NT2/D1 (cell line): ENCODE measurements at regions not wholly inside any gene's neighbourhood (a gene's known extent, or its start where the extent isn't known, plus 50 kb on each side); places are given as distances from the start of the nearest gene placed in this dataset.

Experiments used
- DNase-seq: peaks from one replicate; pipeline ENCODE4 v3.0.0-alpha.2; 2011; ENCODE audit warnings: low read depth, low spot score
- H3K27me3 ChIP-seq: 2 replicates; pipeline ENCODE4 v1.6.0; 2011; ENCODE audit warnings: mild to moderate bottlenecking; ENCODE audit not compliant: insufficient read length, insufficient read depth
- H3K36me3 ChIP-seq: 2 replicates; pipeline ENCODE4 v1.6.1; 2011; ENCODE audit warnings: mild to moderate bottlenecking, low read length, mixed read lengths; ENCODE audit not compliant: insufficient read depth, insufficient read length
- H3K4me1 ChIP-seq: 2 replicates; pipeline ENCODE4 v1.5.1; 2011; ENCODE audit not compliant: insufficient read depth, insufficient read length
- H3K4me3 ChIP-seq: 2 replicates; pipeline ENCODE4 v1.5.1; 2011; ENCODE audit warnings: low read depth; ENCODE audit not compliant: insufficient read length
- H3K9ac ChIP-seq: 2 replicates; pipeline ENCODE4 v1.6.0; 2011; ENCODE audit warnings: low read depth; ENCODE audit not compliant: insufficient read length
- H3K9me3 ChIP-seq: 2 replicates; pipeline ENCODE4 v1.5.1; 2011; ENCODE audit warnings: mild to moderate bottlenecking, low read length; ENCODE audit not compliant: insufficient read depth
- SUZ12 ChIP-seq: IDR thresholded peaks from 2 replicates; pipeline ENCODE4 v1.6.1; 2011; ENCODE audit not compliant: insufficient read length, insufficient read depth; ENCODE audit errors: extremely low read depth
- YY1 ChIP-seq: IDR thresholded peaks from 2 replicates; pipeline ENCODE4 v1.6.1; 2011; ENCODE audit not compliant: insufficient read length, insufficient read depth
- ZNF274 ChIP-seq: IDR thresholded peaks from 2 replicates; pipeline ENCODE4 v1.6.1; 2011; ENCODE audit warnings: mild to moderate bottlenecking, low read depth, low read length

DNA sequence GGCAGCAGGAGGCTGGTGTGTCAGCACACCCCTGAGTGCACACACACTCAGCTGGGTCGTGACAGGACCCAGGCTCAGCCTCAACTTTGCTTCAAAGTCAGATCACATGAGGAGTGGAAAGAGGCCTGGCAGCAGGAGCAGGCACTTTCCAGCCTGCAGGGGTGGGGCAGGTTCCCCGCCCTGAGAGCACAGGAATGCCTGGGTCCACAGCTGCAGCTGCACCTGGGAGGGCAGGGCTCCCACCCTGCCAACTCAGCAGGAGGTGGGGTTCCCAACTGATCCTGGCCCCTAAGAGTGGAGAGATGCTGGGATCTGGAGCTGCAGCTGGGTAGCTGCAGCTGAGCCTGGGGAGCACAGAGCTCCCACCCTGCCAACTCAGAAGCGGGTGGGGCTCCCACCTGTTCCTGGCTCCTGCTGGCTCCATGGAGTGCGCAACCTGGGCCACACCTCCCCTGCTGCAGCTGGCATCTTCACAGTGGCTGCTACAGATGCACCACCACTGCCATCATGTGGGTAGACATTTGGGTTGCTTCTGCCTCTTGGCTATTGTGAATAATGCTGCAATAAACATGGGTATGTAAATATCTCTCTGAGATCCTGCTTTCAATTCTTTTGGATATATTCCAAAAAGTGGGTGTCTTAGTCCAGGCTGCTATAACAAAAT, 415.4 kb downstream of the TTLL7 start:
- Histone ChIP-seq H3K36me3 (no peaks in the 10 kb centered on the region), H3K4me1 (no peaks in the 10 kb centered on the region), H3K27me3 (no peaks in the 10 kb centered on the region), H3K9me3 (peaks cover 26% of the 10 kb centered on the region), H3K9ac (no peak overlapping the region), H3K4me3 (no peak overlapping the region)
- DNase-seq, result no peak
- no peak for TF ChIP-seq SUZ12
- TF ChIP-seq ZNF274, result no peak
- no peak for TF ChIP-seq YY1

DNA sequence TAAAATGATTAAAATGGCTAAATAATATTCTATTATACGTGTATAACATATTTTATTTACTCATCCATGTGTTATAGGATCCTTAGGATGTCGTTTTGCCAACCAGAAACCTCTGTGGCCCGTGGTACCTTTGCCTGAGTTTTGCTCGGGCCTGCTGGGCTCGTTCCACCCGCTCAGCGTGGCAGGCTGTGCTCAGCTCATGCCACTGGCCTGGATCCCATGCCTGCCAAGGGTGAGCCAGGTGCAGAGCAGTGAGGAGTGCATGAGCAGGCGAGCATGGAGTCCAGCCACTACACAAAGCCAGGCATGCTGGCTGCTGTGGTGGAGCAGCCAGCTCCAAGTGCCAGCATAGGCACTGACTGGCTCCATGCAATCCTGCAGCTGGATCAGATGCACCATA, 417.2 kb downstream of the TTLL7 start:
- Histone ChIP-seq H3K36me3 (no peaks in the 10 kb centered on the region), H3K9me3 (peaks cover 26% of the 10 kb centered on the region), H3K27me3 (no peaks in the 10 kb centered on the region), H3K4me3 (no peak overlapping the region), H3K4me1 (no peaks in the 10 kb centered on the region), H3K9ac (no peak overlapping the region)
- no peak for DNase-seq
- no peak for TF ChIP-seq YY1
- TF ChIP-seq SUZ12, result no peak
- TF ChIP-seq ZNF274, result no peak

DNA sequence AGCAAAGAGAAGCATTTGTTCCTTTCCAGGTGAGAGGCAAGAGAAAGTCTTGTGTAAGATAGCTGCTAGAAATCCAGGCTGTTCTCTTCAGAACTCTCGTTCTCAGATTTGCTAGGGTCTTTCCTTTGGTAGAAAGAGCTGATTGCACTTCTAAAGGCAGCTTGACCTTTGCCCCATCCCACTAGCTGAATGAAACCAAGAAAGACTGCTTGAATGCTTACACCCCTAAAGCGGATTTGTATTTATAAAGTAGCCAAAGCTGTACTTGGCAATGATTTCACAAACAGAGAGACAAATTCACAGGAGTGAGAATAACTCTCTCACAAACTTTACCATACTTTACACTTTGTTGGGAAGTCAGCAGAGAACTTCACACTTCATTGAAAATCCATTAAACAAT, 424.1 kb downstream of the TTLL7 start:
- Histone ChIP-seq H3K9ac (no peak overlapping the region), H3K9me3 (no peaks in the 10 kb centered on the region), H3K36me3 (no peaks in the 10 kb centered on the region), H3K27me3 (no peaks in the 10 kb centered on the region), H3K4me1 (peaks cover 3% of the 10 kb centered on the region), H3K4me3 (no peak overlapping the region)
- TF ChIP-seq ZNF274 (no peak), YY1 (no peak), SUZ12 (no peak)
- DNase-seq, result no peak

DNA sequence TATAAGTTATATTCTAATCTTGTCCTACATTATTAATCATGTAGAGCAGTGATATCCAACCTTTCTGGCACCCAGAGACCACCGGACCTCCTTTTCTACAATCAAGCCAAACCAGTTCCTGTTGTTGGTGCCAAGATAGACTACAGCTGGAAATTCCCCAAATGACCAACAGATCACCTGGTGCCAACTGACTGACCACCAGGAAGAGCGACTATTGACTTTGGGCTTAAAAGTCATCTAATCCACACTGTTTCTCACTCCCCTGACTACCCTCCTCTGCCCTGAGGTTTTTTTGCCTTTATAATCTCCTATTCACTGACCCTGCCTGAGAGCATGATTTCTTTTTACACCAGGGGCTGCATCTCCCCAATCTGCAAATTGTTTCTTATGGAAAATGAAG, 425.2 kb downstream of the TTLL7 start:
- H3K9me3 ChIP-seq, result no peaks in the 10 kb centered on the region
- no peak overlapping the region for H3K4me3 ChIP-seq
- no peaks in the 10 kb centered on the region for H3K36me3 ChIP-seq
- no peak for TF ChIP-seq YY1
- no peak for TF ChIP-seq ZNF274
- TF ChIP-seq SUZ12, result no peak
- H3K9ac ChIP-seq, result no peak overlapping the region
- DNase-seq, result no peak
- peaks cover 3% of the 10 kb centered on the region for H3K4me1 ChIP-seq
- H3K27me3 ChIP-seq, result no peaks in the 10 kb centered on the region

DNA sequence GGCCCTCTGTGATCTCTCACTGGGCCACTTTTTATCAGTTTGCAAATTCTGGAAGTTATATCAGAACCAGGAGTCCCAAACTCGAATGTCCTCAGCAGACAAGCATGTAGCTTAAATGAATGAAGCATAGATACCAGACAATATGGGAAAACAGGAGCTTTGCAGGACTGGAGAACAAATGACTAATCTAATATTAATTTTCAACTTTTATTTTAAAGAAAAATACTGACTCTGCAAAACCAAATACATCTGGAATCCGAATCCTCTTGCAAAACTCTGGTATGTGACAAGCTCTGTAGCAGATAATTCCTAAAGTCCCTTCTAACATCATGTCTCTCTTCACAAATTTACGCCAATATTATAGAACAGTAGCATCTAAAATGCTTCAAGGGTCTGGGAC, 427.4 kb downstream of the TTLL7 start:
- Histone ChIP-seq H3K4me3 (no peak overlapping the region), H3K27me3 (no peaks in the 10 kb centered on the region), H3K9me3 (no peaks in the 10 kb centered on the region), H3K9ac (no peak overlapping the region), H3K4me1 (peaks cover 3% of the 10 kb centered on the region), H3K36me3 (no peaks in the 10 kb centered on the region)
- no peak for DNase-seq
- TF ChIP-seq SUZ12 (no peak), YY1 (no peak), ZNF274 (no peak)

DNA sequence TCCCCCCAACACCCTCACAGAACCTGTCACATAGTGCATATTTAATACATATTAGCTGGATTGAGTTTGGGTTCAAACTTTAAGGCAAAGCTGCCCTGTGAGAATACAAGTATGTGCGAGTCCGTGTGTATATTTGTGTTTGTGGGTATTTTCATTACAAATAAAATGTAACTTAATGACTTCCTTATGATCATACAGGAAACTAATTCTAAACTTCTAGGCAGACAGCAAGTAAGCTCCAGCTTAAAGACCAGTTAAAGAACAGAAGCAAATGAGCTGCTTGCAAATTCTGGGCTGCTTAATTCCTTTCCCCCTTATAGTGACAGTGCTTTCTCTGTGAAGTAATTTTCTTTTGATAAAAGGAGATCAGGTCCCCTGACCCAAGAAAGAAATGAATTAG, 437.6 kb downstream of the TTLL7 start:
- Histone ChIP-seq H3K9ac (no peak overlapping the region), H3K36me3 (no peaks in the 10 kb centered on the region), H3K4me1 (no peaks in the 10 kb centered on the region), H3K4me3 (no peak overlapping the region), H3K27me3 (no peaks in the 10 kb centered on the region), H3K9me3 (no peaks in the 10 kb centered on the region)
- no peak for DNase-seq
- TF ChIP-seq ZNF274 (no peak), YY1 (no peak), SUZ12 (no peak)

DNA sequence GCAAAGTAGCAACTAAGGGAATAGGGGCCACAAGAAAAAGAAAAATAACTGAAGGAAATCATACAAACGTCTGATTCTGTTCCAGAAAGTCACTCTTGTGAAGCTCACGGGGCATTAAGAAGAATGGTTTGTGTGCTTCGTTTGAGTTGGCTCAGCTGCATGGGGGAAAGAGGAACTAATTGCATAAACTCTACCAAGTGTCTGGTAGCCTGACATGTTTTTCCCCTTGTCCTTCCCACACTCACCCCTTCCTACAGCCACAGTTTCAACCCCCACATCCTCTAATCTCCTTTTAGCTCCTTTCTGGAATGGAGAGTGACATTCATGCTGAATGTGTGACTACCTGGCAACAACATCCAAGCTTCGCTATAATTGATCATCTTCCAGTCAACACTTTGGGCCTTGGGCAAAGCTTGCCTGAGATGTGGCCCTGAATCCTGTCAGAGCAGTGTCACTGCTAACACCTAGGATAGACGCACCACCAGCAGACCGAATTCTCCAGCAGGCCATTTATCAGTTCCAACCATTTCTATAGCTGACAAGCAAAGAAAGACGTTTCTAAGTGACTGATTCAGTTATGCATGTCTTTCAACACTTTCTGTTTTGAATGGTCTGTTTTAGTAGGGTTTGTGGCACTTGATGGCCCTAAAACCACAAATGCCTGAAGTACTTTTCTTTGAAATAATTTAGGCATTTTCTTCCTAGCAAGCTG, 439.6 kb downstream of the TTLL7 start:
- no peaks in the 10 kb centered on the region for H3K27me3 ChIP-seq
- H3K4me1 ChIP-seq, result no peaks in the 10 kb centered on the region
- TF ChIP-seq SUZ12 (no peak), ZNF274 (no peak), YY1 (no peak)
- H3K4me3 ChIP-seq, result no peak overlapping the region
- H3K36me3 ChIP-seq, result no peaks in the 10 kb centered on the region
- no peaks in the 10 kb centered on the region for H3K9me3 ChIP-seq
- no peak overlapping the region for H3K9ac ChIP-seq
- DNase-seq, result no peak
